H7 (cell line): ENCODE measurements at regions not wholly inside any gene's neighbourhood (a gene's known extent, or its start where the extent isn't known, plus 50 kb on each side); places are given as distances from the start of the nearest gene placed in this dataset.
"Not testable (repeated sequence)": the region's sequence is repeated elsewhere in the genome, so short reads cannot be mapped to it uniquely, and the experiment has no call there.

Source experiments
- DNase-seq: peaks from one replicate; pipeline ENCODE4 v3.0.0; 2012
- H3K27me3 ChIP-seq: 2 replicates; pipeline ENCODE4 v1.6.0; 2011; ENCODE audit warnings: mild to moderate bottlenecking, low read length; ENCODE audit not compliant: control insufficient read depth, insufficient read depth
- H3K36me3 ChIP-seq: replicated peaks from 2 replicates; pipeline ENCODE4 v1.5.1; 2011; ENCODE audit warnings: low read length; ENCODE audit not compliant: control insufficient read depth, insufficient read depth
- H3K4me3 ChIP-seq: 2 replicates; pipeline ENCODE4 v1.5.1; 2011; ENCODE audit warnings: low read depth, mild to moderate bottlenecking, control low read depth, low read length, moderate library complexity; ENCODE audit not compliant: insufficient read depth

DNA sequence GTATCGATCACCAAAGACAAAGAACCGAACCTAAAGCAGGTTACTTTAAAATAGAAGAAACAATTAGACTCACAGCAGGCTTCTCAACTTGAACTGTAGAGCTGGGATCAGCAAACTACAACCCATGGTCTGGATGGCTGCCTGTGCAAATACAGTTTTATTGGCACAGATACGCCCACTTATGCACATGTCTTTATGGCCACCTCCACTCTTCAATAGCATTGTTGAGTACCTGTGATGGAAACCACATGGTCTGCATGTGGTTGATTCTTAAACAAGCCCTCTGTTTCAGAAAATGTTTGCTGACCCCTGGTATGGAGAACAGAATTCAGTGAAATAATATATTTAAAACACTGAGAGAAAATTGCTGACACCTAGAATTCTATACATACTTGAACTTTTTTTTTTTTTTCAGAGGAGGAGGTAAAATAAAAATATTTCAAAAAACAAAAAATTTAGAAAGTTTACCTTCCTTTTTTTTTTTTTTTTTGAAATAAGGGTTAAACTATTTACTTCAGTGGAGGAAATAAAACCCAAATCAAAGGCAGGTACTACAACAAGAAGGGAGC, 263.8 kb upstream of the ATP10A start:
- no peak for DNase-seq
- H3K27me3 ChIP-seq: no peaks in the 10 kb centered on the region

DNA sequence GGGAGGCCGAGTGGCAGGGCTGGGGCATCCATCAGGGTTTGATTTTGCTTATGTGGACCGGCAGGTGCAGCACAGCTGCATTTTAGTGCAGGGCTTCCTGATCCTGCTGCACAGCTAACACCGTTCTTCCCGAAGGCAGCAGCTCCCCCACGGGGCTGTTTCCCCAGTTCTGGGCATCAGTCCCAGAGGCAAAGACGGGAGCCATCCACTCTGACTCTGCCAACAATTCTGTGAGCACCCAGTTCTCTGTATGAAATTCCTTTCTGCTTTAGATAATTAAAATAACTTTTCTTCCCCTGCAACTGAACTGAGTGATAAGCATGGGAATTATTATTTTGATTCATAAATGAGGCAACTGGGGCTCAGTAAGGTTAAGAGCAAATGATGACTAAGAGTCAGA, 262.9 kb upstream of the ATP10A start:
- Histone ChIP-seq H3K36me3 (no peaks in the 10 kb centered on the region), H3K4me3 (no peak overlapping the region), H3K27me3 (no peaks in the 10 kb centered on the region)
- no peak for DNase-seq

More for the DNA sequence above, 263.8 kb upstream of the ATP10A start:
- H3K36me3 ChIP-seq: no peaks in the 10 kb centered on the region
- no peak overlapping the region for H3K4me3 ChIP-seq

DNA sequence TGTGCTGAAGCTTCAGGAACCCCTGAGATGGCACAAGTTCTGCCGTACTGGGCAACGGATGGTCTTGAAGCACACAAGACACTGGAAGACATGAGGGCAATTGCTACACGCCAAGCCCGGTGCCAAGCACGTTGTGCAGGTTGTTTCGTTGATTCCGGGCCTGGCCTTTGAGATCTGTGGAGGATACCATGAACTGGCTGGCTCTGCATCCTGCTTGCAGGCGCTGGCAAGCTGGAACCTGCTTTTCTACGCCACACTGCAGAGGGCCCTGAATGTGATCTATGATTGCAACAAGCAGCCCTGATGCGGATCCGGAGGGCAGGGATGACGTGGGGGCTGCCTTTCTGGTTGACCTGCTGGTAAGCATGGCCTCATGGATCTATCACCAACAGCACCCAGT, 262.5 kb upstream of the ATP10A start:
- Histone ChIP-seq H3K36me3 (no peaks in the 10 kb centered on the region), H3K4me3 (no peak overlapping the region), H3K27me3 (no peaks in the 10 kb centered on the region)
- DNase-seq: no peak

DNA sequence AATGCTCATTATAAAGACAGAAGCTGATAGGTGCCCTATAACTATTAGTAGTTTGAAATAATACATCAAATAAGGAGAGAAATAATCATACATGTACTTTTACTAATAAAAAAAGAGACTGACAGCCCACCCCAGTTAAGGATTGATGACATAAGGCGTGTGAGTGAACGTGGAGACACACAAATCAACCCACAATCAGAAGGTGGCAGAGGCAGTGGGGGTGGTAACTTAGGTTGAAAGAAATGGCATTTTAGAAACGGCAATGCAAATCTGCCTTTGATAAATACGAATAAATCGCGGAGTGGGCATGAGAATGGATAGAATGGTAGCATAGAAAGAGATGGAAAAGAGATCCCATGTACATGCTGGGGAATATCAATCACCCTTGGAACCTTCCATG, 256.2 kb upstream of the ATP10A start:
- no peaks in the 10 kb centered on the region for H3K27me3 ChIP-seq

DNA sequence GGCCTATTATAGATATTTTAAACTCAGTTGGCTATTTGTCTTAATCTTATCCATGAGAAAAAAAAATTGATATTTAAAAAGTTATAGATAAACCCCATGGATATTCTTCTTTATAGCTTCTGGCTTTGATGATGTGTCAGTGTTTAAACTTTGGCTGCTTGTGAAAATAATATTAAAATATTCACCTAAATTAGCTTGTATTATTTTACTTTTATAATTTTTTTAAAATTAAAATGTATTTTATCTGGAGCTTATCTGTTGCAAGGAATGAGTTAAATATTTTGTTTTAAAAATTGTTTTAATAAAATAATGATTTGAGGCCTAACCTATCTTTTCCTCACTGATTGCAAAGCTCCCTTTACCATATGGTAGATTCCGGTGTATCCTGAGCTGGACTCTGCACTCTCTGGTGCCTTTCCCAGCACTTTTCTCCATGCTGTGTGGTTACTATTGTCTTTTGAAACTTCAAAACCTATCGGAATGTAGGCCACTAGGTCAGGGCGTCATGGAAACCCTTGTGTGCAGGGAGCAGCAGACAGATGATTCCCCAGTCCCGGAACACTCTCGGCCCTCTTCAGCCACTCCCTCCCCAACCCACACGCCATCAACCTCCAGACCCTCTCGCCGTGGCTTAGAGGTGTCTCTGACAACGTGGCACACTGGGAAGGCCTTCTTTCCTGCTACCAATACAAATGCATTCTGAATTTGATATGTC, 252.3 kb upstream of the ATP10A start:
- Histone ChIP-seq H3K4me3 (no peak overlapping the region), H3K36me3 (no peaks in the 10 kb centered on the region), H3K27me3 (no peaks in the 10 kb centered on the region)
- DNase-seq: peak; percentile 28

More for the DNA sequence above, 256.2 kb upstream of the ATP10A start:
- Histone ChIP-seq H3K36me3 (no peaks in the 10 kb centered on the region), H3K4me3 (no peak overlapping the region)
- DNase-seq: no peak

DNA sequence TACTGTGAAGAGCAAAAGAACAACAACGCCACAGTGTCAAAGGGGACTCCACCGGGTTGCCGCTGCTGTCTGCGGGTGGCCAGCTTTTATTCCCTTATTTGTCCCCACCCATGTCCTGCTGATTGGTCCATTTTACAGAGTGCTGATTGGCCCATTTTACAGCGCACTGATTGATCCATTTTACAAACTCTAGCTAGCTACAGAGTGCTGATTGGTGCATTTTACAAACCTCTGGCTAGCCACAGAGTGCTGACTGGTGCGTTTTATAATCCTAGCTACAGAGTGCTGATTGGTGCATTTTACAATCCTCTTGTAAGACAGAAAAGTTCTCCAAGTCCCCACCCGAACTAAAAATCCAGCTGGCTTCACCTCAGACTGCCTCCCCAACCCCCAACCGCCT, 251.0 kb upstream of the ATP10A start:
- not testable (repeated sequence) for H3K36me3 ChIP-seq, H3K27me3 ChIP-seq, DNase-seq, H3K4me3 ChIP-seq

DNA sequence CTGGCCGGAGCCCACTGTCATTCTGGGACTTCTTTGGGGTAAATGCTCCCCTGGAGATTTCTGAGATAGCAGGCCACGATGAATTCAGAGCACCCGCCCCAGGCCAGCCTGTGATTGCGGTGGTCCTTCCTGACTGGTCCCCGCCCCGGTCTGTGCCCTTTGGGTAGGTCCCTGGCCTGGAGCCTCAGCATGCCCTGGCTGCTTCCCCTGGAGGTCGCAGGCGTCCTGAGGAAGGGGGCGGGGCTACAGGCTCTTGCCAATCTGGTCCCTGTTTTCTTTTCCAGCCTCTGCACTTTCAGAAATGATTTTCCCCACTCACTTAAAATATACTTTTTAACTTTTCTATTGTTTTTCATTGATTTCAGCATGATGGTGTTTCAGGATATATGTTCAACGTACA, 250.2 kb upstream of the ATP10A start:
- Histone ChIP-seq H3K27me3 (no peaks in the 10 kb centered on the region), H3K4me3 (no peak overlapping the region), H3K36me3 (no peaks in the 10 kb centered on the region)
- DNase-seq: peak; percentile 59

DNA sequence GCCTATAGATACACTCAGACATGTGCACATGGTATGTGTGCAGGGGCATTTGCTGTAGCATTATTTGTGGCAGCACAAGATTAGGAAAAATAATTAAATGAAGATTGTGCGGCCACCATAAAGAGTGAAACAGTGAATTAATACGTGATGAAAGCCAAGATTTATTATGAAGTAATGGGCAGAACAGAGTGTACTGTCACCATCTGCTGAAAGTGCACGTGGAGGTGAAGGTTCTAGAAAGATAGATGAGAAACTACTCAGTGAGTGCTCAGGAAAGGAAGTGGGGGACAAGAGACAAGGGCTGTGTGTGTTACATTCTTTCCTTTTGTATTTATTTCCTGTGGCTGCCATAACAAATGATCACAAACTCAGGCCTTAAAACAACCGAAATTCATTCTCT, 246.1 kb upstream of the ATP10A start:
- H3K4me3 ChIP-seq: no peak overlapping the region
- DNase-seq: no peak
- H3K27me3 ChIP-seq: no peaks in the 10 kb centered on the region
- H3K36me3 ChIP-seq: no peaks in the 10 kb centered on the region

DNA sequence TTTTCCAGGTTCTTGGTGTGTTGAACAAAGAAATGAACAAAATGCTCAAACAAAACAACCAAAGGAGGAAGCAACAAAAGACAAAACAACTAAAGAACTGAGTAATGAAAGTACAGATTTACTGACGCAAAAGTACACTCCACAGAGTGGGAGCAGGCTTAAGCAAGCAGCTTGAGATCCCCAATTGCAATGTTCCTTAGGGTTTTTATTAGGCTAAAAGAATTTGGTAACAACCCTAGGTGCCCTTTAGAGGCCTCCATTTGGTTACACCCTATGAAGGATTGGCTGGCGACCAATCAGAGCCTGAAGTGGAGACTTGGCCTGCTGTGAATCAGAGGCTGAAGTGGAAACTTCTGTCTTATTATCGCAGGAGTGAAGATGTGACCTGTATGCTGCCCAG, 243.4 kb upstream of the ATP10A start:
- DNase-seq: no peak
- no peaks in the 10 kb centered on the region for H3K36me3 ChIP-seq
- H3K27me3 ChIP-seq: no peaks in the 10 kb centered on the region
- no peak overlapping the region for H3K4me3 ChIP-seq

DNA sequence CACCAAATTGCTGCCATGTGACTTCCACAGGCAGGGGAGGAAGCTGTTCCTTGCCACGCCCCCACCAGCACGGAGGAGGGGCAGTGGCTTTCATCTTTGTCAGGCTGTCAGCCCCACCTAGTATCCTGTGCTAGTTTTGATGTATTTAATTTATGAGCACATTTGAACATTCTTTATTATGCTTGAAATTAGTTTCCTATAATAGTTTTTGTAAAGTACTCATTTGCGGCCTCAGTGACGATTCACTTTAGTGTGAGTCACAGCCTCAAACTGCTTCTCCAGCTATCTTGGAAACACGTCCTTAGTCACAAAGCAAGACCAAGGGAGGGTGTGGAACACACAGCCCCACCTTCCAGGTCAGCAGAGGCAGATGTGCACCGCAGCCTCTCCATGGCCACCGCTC, 239.9 kb upstream of the ATP10A start:
- DNase-seq: no peak
- H3K36me3 ChIP-seq: no peaks in the 10 kb centered on the region
- no peak overlapping the region for H3K4me3 ChIP-seq
- H3K27me3 ChIP-seq: no peaks in the 10 kb centered on the region

DNA sequence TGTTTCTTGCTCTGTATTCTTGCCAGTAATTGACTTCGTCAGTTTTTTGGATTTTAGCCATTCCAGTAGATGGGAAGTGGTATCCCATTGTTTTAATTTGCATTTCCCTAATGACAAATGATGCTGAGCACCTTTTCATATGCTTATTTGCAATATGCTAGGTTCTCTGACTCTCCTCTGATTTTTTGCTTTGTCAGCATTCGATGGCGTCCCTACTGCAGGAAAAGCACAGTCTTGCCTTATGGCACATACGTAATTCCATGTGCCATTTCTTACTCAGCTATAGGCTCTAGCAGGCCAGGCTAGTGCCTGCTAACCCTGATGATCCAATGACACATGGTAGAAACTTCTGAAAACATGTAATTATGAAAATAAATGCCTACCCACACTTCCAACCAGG, 239.2 kb upstream of the ATP10A start:
- H3K36me3 ChIP-seq: no peaks in the 10 kb centered on the region
- H3K4me3 ChIP-seq: no peak overlapping the region
- H3K27me3 ChIP-seq: no peaks in the 10 kb centered on the region
- DNase-seq: no peak

DNA sequence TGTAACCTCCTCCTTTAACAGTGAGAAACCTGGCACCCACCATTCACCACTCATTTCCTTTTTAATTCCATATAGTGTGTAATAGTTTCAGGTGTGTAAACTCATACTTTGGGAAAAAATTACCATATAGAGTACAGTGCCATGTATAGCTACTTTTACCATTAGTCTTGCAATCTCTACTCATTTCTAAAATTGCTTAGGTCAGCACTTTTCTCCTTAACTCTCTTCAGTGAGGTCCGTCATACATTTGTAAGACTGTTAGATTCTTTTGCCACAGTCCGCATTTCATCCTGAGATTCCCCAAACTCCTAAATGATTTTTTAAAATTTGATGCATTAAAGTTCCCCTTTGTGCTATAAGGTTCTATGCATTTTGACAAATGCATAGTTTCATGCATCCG, 238.3 kb upstream of the ATP10A start:
- Histone ChIP-seq H3K27me3 (no peaks in the 10 kb centered on the region), H3K4me3 (no peak overlapping the region), H3K36me3 (no peaks in the 10 kb centered on the region)
- no peak for DNase-seq

DNA sequence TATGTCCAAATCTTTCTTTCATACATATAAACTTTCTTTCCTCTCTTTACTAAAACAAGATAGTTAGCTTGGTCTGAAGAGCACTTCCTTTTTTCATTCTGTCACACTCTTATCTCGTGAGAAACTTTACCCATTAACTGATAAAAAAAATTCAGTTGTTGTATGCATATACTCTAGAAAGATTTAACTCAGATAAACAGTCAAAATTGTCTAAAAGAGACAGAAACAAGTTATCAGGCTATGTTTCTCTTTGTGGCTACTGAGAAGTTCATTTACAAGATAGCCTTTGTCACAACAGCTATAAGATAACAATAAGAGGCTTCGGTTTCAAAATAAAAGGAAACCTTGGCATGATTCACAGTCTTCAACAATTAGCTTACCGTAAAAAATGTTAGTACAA, 235.7 kb upstream of the ATP10A start:
- no peaks in the 10 kb centered on the region for H3K36me3 ChIP-seq
- no peaks in the 10 kb centered on the region for H3K27me3 ChIP-seq
- DNase-seq: no peak
- no peak overlapping the region for H3K4me3 ChIP-seq

DNA sequence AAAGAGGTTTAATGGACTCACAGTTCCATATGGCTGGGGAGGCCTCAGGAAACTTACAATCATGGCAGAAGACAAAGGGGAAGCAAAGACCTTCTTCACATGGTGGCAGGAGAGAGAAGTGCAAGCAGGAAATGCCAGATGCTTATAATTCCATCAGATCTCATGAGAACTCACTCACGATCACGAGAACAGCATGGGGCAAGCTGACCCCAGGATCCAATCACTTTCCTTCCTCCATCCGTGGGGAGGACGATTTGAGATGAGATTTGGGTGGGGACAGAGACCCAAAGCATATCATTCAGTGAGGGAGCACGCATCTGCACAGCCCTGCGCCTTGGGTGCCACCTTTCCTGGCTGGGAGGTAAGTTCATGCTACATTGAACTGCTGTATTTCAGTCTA, 234.1 kb upstream of the ATP10A start:
- Histone ChIP-seq H3K4me3 (no peak overlapping the region), H3K36me3 (no peaks in the 10 kb centered on the region), H3K27me3 (no peaks in the 10 kb centered on the region)
- DNase-seq: no peak

DNA sequence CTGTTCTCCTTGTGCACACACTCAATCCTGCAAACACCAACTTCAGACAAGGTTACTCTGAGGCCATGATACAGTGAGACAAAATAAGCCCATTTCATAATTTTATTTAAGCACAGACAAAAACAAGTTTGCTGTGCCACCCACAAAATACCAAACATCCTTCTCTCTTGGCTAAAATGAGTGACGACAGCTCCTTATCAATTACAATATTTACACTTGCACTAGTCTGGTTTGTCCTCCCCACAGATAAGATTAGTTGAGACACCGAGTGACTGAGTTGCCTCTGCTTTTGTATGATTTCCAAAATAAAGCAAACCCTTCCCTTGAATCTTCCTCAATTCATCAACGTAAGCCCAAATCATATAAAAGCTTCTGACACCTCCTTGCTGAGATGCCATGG, 233.5 kb upstream of the ATP10A start:
- Histone ChIP-seq H3K4me3 (no peak overlapping the region), H3K27me3 (no peaks in the 10 kb centered on the region), H3K36me3 (no peaks in the 10 kb centered on the region)
- no peak for DNase-seq
